SK-N-SH (cell line): ENCODE measurements at regions not wholly inside any gene's neighbourhood (a gene's known extent, or its start where the extent isn't known, plus 50 kb on each side); places are given as distances from the start of the nearest gene placed in this dataset.

Experiments used
- FOSL2 ChIP-seq: IDR thresholded peaks from 2 replicates; pipeline ENCODE4 v1.4.0; 2012; ENCODE audit warnings: low read depth, mild to moderate bottlenecking, moderate library complexity, borderline replicate concordance
- NRF1 ChIP-seq: IDR thresholded peaks from 2 replicates; pipeline ENCODE4 v1.6.1; 2012; ENCODE audit warnings: low read depth, mild to moderate bottlenecking, low read length
- TF ChIP-seq, protein P1 (sequence below): IDR thresholded peaks from 2 replicates; pipeline ENCODE4 v1.4.0; 2012; ENCODE audit warnings: low read depth
- TF ChIP-seq, protein P2 (sequence below): fragments of 200-600 bp; sonication (generic); IDR thresholded peaks from 2 replicates; pipeline ENCODE4 v1.6.1; 2017; ENCODE audit warnings: antibody characterized with exemption, mild to moderate bottlenecking, moderate library complexity

DNA sequence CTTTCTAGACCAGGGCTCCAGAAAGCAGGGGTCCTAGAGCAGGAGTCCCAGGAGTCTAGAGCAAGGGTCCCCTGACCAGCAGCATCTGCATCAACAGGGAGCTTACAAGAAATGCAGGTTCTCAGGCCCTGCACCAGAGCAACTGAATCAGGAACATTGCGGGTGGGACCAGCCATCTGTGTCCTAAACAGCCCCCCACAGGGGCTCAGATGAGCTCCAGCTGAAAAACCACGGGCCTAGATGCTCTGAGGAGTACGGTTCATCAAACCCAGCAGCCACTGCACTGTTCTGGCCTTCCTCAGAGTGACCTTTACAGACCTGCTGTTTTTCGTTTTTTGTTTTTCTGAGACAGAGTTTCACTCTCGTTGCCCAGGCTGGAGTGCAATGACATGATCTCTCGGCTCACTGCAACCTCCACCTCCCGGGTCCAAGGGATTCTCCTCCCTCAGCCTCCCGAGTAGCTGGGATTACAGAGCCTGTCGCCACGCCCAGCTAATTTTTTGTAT lies 438.2 kb downstream of the SOX9 start:
- TF ChIP-seq, protein P1, sequence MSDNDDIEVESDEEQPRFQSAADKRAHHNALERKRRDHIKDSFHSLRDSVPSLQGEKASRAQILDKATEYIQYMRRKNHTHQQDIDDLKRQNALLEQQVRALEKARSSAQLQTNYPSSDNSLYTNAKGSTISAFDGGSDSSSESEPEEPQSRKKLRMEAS: no peak
- TF ChIP-seq, protein P2, sequence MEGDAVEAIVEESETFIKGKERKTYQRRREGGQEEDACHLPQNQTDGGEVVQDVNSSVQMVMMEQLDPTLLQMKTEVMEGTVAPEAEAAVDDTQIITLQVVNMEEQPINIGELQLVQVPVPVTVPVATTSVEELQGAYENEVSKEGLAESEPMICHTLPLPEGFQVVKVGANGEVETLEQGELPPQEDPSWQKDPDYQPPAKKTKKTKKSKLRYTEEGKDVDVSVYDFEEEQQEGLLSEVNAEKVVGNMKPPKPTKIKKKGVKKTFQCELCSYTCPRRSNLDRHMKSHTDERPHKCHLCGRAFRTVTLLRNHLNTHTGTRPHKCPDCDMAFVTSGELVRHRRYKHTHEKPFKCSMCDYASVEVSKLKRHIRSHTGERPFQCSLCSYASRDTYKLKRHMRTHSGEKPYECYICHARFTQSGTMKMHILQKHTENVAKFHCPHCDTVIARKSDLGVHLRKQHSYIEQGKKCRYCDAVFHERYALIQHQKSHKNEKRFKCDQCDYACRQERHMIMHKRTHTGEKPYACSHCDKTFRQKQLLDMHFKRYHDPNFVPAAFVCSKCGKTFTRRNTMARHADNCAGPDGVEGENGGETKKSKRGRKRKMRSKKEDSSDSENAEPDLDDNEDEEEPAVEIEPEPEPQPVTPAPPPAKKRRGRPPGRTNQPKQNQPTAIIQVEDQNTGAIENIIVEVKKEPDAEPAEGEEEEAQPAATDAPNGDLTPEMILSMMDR: no peak
- TF ChIP-seq NRF1 (no peak), FOSL2 (no peak)
